ENCODE measurements at regions not wholly inside any gene's neighbourhood (a gene's known extent, or its start where the extent isn't known, plus 50 kb on each side); places are given as distances from the start of the nearest gene placed in this dataset.

- H3K27ac ChIP-seq: no peak overlapping the region
- H3K27me3 ChIP-seq: peaks cover 0 to 9% (median 0%) of the 10 kb centered on the region in 4 donors
- 79% methylated on average over 17 of the region's 18 CpGs; no CpG with 5 or more reads in 1 of the 2 donors for WGBS, 2 donors
- ATAC-seq (ENCODE audit: low FRiP score in 2 of 2): no peak
- TF ChIP-seq POLR2AphosphoS5 (IDR thresholded peaks at IDR 0.05) (no peak), CTCF (IDR thresholded peaks at IDR 0.05) (no peak), EP300 (IDR thresholded peaks at IDR 0.05) (no peak)
- no peaks in the 10 kb centered on the region for H3K36me3 ChIP-seq
- peaks cover 13 to 19% (median 16%) of the 10 kb centered on the region in 4 donors for H3K4me1 ChIP-seq
- no peak for DNase-seq
- H3K4me3 ChIP-seq: no peak overlapping the region
- H3K9me3 ChIP-seq: no peaks in the 10 kb centered on the region
Measured at GRCh38 chr1:10862743-10863335, 66.4 kb upstream of the CASZ1 start.

GRCh38 chr1:10863886-10864285, 67.4 kb upstream of the CASZ1 start:
- ATAC-seq (ENCODE audit: low FRiP score in 2 of 2) (no peak), DNase-seq (no peak)
- Histone ChIP-seq H3K4me1 (peaks cover 13 to 19% (median 16%) of the 10 kb centered on the region in 4 donors), H3K4me3 (no peak overlapping the region), H3K27ac (no peak overlapping the region), H3K9me3 (no peaks in the 10 kb centered on the region), H3K27me3 (peaks cover 0 to 9% (median 0%) of the 10 kb centered on the region in 4 donors), H3K36me3 (no peaks in the 10 kb centered on the region)
- TF ChIP-seq POLR2A (IDR thresholded peaks at IDR 0.05): no peak
- no peak for TF ChIP-seq POLR2AphosphoS5 (IDR thresholded peaks at IDR 0.05)
- TF ChIP-seq EP300 (IDR thresholded peaks at IDR 0.05): no peak
- no peak for TF ChIP-seq CTCF (IDR thresholded peaks at IDR 0.05)
- 43 to 52% methylated on average over 12 of the region's 12 CpGs for WGBS, 2 donors

GRCh38 chr1:10864776-10865175, 68.3 kb upstream of the CASZ1 start:
- no peak overlapping the region for H3K4me3 ChIP-seq
- TF ChIP-seq EP300 (IDR thresholded peaks at IDR 0.05) (no peak), POLR2AphosphoS5 (IDR thresholded peaks at IDR 0.05) (no peak), POLR2A (IDR thresholded peaks at IDR 0.05) (no peak), CTCF (IDR thresholded peaks at IDR 0.05) (no peak)
- no peaks in the 10 kb centered on the region for H3K36me3 ChIP-seq
- no peaks in the 10 kb centered on the region for H3K9me3 ChIP-seq
- H3K27me3 ChIP-seq: peaks cover 0 to 9% (median 0%) of the 10 kb centered on the region in 4 donors
- 86 to 94% methylated on average over 9 of the region's 9 CpGs for WGBS, 2 donors
- H3K4me1 ChIP-seq: peaks cover 13 to 19% (median 16%) of the 10 kb centered on the region in 4 donors
- no peak overlapping the region for H3K27ac ChIP-seq
- ATAC-seq (ENCODE audit: low FRiP score in 2 of 2) (no peak), DNase-seq (no peak)

- no peaks in the 10 kb centered on the region for H3K36me3 ChIP-seq
- H3K9me3 ChIP-seq: no peaks in the 10 kb centered on the region
- no peak overlapping the region for H3K27ac ChIP-seq
- no peak overlapping the region for H3K4me3 ChIP-seq
- H3K27me3 ChIP-seq: peaks cover 0 to 9% (median 0%) of the 10 kb centered on the region in 4 donors
- no peak for DNase-seq
- no peak for ATAC-seq (ENCODE audit: low FRiP score in 2 of 2)
- TF ChIP-seq CTCF (IDR thresholded peaks at IDR 0.05) (no peak), POLR2A (IDR thresholded peaks at IDR 0.05) (no peak), POLR2AphosphoS5 (IDR thresholded peaks at IDR 0.05) (no peak), EP300 (IDR thresholded peaks at IDR 0.05) (no peak)
- WGBS, 2 donors: 61 to 70% methylated on average over 17 to 18 of the region's 19 CpGs
- peaks cover 13 to 19% (median 16%) of the 10 kb centered on the region in 4 donors for H3K4me1 ChIP-seq
Measured at GRCh38 chr1:10865518-10866320, 69.3 kb upstream of the CASZ1 start.
